ENCODE measurements at regions not wholly inside any gene's neighbourhood (a gene's known extent, or its start where the extent isn't known, plus 50 kb on each side); places are given as distances from the start of the nearest gene placed in this dataset.
A peak's percentile ranks its signal among the peaks of the same experiment; 100 is the strongest.

DNA sequence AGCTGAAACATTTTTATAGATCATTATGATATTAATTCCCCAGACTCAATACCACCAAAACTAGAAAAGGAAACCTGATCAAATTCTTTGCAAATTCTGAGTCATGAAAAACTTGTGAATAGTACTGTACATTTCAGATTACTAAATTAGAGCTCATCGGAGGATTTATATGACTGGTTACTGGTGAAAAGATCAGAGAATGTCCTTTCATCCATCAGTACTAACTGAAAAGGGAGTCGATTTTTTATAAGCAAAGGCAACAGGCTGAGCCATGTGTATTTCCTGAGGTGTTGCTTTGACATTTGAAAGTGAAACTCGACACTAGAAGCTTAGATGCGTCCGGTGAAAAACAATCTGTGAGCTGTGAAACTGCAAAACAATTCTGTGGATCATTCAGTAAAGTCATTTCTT, 155.7 kb downstream of the TNFSF18 start:
- peak; percentile 83 for DNase-seq

DNA sequence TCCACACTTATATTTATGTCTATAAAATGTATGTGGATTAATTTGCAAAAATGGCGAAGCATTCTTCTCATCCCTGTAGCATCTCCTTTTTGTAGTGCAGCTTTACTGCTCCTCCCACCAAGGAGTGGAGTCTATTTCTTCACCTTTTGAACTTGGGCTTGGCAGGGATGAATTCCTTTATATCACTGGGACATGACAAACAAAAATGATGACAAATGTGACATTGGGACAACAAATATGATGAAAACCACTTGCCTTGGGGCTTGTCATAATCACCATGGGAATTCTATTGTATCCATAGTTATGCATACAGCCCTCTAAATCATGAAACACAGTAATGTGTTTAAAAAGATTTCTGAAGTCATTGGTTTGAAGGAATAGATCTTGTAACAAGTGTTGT, 155.0 kb downstream of the TNFSF18 start:
- no peak for DNase-seq

DNA sequence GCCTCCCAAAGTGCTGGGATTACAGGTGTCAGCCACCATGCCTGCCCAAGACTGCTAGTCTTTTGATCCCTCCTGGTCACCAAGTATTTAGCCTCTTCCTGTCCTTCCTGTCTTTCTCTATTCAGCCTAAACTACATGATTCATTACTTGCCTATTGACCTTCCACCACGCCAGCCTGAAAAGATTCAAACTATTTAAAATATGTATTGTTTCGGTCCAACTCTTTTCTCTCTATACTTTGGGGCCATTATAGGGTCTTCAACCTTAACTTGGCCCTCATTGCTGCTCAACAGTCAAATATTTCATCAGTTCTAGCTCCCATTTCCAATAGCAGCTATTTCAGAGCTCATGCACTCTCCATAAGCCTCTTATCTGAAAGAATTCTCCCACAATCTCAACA, 153.0 kb downstream of the TNFSF18 start:
- no peak for DNase-seq

GRCh38 chr1:172898866-172899265, 151.9 kb downstream of the TNFSF18 start:
- no peak for DNase-seq

DNA sequence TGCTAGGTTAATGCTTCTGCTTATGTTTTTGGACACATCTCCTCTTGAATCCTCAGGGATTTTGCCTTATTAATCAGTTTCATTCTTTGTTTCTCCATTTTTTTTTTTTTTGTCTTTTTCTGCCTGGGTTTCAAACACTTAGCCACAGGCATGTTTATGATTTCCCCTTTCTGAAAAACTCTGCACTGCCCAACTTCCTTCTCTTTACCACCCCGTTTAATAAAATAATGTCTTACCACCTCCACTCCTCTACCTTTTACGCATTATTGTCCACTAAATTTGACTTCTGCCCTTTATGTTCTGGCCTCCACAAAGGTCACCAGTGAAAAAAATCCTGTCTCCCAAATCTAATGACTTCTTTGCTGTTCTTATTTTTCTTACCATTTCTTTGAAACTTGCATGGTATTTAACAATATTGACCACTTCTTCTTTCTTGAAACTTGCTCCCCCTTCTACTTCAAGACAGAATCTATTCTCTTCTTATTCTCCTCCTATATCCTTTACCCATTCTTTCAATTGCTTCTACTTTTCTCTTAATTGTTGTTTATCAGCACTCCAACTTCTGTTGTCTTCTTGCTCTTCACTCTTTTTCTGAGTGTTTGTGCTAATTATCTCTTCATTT, 150.3 kb downstream of the TNFSF18 start:
- DNase-seq: no peak

DNA sequence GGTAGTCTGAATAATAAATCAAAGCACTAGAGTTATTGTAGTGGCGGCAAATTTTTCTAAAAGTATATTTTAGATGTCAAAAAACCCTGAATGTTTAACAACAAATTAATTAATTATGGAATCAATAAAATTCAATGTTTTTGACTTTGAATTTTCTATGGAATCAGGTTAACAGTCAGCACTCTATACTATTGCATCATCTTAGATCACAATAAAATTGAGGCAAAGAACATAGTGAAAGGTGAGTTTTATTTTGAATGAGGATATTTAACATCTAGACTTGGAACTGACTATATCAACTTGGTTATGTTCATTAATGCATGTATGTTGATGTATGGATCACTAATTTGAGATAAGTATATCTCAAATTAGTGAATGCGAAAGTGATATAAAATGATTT, 148.5 kb downstream of the TNFSF18 start:
- no peak for DNase-seq

DNA sequence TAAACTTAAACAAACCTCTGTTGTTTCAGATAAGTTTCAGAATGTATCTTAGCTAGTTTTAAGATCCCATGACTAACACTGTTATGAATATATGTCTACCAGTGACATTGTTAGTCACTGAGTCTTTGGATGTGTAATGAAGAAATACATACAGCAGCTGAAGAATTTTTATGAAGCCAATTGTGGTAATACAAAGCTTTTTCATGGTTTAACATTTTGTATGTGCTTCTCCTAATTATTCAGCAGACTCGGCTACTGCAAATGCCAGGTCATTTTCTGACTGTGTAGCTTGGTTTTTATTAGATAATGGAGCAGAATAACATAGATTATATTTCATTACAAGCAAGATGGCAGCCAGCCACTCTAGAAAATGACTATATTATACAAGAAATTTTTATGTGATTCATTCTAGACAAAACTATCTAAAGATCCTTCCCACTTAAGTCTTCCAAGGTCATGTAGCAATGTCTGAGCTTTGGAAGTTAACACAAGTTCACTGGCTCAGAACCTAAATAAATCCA, 147.8 kb downstream of the TNFSF18 start:
- DNase-seq: peak; percentile 24

DNA sequence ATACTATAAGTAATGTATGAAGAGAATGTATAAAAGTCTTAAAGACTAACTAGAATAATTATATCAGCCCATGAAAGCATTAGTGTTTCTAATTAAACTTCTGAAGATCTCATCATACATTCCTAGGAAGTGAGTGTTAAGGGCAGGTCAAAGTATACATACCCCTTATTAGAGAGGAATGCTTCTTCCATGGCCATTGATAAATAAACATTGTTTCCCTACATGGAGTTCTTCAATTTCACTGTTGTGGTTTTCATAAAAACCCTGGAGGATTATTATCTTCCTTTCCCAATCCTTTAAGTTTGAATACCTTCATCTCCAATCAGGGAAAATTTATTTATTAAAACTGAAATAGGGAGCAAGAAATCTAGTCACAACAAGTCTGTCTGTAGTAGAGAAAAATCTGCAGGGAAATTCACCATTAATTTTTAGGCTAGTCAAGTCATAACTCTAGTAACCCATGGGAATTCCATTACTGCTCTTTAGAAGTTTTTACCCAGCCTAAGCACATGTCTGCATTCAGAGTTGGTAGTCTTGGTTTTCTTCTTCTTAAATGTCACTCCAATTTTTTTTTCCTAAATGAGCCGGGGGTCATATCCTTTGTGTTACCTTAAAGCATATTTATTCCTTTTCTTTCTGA, 147.0 kb downstream of the TNFSF18 start:
- no peak for DNase-seq

GRCh38 chr1:172905452-172905851, 145.3 kb downstream of the TNFSF18 start:
- no peak for DNase-seq

DNA sequence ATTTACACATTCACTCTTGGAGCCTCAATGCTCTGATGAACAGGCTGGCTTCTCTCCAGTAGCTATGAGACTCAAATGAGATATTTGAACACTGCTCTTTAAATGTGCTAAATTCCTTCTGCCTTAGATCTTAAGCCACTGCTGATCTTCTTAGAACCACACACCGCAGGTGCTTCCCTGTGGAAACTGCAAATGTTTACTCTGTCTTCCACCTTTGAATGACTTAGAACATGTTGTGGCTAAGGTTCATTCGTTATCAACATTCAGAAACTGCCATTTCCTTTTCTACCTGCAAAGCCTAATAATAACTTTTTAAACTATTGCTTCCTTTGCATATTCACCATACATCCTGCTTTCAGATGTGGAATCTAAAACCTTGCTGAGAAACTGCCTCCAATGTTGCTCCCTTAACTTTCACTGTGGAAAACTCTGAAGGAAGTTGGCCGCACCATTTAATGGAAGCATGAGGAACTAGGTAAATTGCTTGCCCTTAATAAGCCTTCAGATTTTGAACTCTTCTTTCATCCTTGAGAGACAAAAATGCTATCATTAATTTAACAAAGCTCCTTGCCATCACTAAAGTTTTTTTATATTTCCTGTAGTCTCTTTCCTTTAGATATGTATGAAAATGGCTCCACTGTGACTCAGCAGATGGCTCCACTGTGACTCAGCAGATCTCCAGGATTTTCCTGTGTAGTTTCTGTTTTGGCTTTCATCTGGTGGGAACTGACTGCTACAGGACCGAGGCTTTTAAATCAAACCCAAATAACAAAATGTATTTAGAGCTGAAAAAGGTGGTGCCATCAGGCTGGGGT, 143.8 kb downstream of the TNFSF18 start:
- DNase-seq: no peak

- DNase-seq: no peak
Observed at GRCh38 chr1:172907834-172908326, 142.9 kb downstream of the TNFSF18 start.

GRCh38 chr1:172909606-172910326, 141.0 kb downstream of the TNFSF18 start:
- DNase-seq: no peak

- DNase-seq: no peak
Observed at GRCh38 chr1:172912765-172913260, 137.9 kb downstream of the TNFSF18 start.

DNA sequence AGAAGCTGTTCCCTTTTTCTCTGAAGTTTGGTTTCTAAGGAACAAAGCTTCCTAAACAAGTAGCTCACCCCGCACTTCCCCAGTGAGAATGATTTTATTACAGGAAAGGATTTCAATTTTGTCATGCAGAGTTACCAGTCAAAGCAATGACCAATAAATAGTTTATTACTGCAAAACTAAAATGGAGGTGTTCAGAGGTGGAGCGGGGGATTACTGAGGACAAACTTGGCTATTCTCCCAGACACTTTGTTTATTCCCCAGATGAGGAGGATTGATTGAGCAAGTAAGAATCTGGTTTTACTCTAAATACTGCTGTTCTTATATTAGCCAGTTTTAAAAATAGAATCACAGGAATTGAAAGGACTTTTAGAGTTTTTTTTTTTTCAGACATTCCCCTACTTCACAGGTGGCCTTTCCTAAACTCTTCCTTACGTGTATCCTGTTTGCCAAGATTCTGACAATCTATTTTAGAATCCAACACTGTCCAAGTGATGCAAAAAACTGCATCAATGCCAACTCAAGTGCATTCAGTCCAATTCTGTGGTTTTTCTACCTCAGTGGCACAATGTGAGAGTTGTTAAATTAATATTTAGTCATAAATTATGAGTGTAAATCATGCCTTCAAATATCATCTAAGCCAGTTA, 136.1 kb downstream of the TNFSF18 start:
- DNase-seq: no peak

DNA sequence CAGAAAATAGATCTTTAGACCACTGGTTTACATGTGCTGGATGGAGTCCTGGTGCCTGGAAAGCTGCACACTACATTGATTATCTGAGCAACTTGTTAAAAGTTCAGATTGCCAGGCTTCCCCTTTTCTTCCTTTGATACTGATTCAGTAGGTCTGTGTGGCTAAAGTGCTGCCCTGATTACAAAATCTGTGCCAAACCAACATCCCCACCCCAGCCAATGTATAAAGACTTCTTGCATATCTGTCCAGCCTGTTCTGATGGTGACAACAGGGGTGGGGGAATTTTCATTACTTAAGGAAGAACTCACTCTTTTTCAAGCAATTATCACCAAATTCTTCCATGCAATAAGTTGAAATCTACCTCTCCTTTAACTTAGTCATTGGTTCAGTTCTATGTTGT, 135.5 kb downstream of the TNFSF18 start:
- no peak for DNase-seq

DNA sequence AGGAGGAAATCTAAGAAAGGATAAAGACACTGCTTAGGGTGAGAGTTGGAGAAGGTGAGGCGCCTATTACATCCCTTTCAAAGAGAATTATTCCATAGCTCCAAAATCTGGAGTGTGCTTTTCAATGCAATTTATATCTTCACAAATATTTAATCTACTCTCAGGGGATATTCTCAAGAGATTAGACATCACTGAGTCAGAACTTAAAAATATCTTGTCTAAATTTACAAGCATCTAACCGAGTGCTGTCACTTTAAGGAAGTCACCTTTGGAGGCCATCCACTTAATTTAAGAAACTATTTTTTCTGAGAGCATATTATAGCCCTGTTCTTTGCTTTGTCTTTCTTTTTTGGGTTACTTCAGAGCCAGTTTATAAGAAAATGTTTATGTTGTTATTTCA, 134.6 kb downstream of the TNFSF18 start:
- no peak for DNase-seq

DNA sequence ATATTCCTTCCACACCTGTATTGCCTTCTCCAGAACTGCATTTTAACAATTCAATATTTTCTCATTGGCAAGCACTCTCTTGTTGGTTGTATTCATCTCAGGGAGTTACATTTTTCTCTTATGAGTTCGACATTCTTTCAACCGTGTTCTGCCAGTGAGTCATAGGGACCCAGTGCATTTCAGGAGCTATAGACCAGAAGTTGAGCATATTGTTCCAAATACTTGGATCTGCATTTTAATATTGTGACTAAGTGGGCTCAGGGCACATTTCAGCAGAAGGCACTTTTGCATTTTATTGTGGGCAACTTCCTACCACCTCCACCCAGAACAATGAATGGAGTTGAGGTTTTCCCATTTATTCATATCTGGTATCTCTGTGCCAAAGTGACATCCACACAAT, 132.8 kb downstream of the TNFSF18 start:
- DNase-seq: no peak

DNA sequence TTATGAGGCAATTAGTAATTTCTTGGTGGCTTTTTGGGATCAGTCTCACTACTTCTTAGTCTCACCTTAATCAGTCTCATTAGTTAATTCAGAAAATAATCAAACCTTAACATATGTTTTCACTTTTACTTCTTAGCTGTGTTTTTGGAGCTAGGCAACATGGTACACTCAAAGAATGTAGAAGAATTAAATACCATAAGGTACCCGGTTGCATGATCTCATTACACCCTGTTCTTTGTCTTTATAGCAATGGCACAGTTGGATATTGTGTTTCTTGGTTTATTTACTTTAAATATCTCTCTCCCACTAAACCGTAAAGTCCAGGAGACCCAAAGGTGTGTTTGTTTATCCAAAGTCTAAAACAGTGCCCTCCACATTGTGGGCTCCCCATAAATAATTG, 132.3 kb downstream of the TNFSF18 start:
- no peak for DNase-seq

DNA sequence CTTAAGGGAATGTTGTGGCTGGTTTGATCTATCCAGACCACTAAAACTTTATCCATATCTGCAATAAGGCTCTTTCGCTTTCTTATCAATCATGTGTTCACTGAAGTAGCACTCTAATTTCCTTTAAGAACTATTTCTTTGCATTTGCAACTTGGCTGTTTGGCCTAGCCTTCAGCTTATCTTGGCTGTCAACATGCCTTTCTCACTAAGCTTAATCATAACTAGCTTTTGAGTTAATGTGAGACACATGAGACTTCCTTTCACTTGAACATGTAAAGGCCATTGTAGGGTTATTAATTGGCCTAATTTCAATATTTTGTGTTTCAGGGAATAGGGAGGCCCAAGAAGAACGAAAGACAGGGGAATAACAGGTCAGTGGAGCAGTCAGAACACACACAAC, 124.7 kb downstream of the TNFSF18 start:
- DNase-seq: no peak

- DNase-seq: no peak
Observed at GRCh38 chr1:172928412-172928811, 122.3 kb downstream of the TNFSF18 start.

DNA sequence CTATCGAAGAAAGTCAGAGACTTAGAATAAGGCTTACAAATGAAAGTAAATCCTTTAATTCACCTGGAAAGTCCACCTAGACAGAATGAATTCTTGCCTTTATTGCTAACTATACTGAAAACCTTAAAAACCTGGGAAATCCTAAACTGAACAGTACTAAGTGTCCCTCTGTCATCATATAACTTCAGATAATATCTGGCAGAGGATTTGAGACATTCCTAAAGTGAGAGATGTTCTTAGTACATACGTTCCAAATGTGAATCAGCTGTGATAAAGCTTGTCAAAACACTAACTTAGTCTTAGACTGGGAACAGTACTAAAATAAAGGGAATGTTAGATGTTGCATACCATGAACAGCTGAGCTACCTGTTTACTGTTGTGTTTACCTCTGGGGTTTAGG, 121.7 kb downstream of the TNFSF18 start:
- no peak for DNase-seq

DNA sequence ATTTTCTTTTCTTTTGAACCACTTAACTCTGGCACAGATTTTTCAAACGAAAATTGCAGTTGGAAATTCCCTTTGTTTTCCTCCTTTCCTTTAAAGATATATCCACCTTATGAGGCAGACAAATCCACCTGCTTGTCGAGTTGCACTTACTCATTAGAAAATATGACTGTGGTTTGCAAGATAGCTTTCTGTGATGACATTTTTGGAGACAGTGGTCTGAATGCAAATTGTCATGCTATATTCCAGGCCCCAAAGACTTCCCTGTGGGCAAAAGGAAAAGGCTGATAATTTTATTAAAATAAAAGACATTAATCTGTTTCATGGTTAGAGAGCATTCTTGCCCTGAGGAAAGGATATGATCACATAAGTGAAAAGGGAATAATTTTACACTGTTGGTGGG, 120.6 kb downstream of the TNFSF18 start:
- DNase-seq: no peak

Measured in activated CD4-positive, alpha-beta T cell treated with anti-CD3 and anti-CD28 coated beads, Interleukin-2, amount 50 U/mL, for 16 hours (primary cell).